Thymus (tissue), 11 donors: ENCODE measurements at regions not wholly inside any gene's neighbourhood (a gene's known extent, or its start where the extent isn't known, plus 50 kb on each side); places are given as distances from the start of the nearest gene placed in this dataset.

Experiments
- DNase-seq, 9 donors: peaks; one replicate each; pipeline ENCODE4 v3.0.0-alpha.2; 2013; ENCODE audit warnings: low spot score in 9 of 9, low read depth in 6 of 9, missing footprints in 1 of 9
- H3K27ac ChIP-seq, 2 donors: one replicate each; pipeline ENCODE4 v1.5.1; 2013; ENCODE audit warnings: control low read depth in 1 of 2, low read depth in 1 of 2, low read length in 1 of 2, mild to moderate bottlenecking in 1 of 2, moderate library complexity in 1 of 2
- H3K27me3 ChIP-seq, 2 donors: one replicate each; pipeline ENCODE4 v1.5.1; 2013; ENCODE audit warnings: low read length in 1 of 2; ENCODE audit not compliant: control insufficient read depth in 2 of 2, insufficient read depth in 1 of 2
- H3K36me3 ChIP-seq, 2 donors: one replicate each; pipeline ENCODE4 v1.5.1; 2013; ENCODE audit warnings: low read length in 1 of 2, mild to moderate bottlenecking in 1 of 2, moderate library complexity in 1 of 2; ENCODE audit not compliant: control insufficient read depth in 2 of 2, insufficient read depth in 2 of 2
- H3K4me1 ChIP-seq, 2 donors: one replicate each; pipeline ENCODE4 v1.5.1; 2013; ENCODE audit warnings: low read length in 2 of 2; ENCODE audit not compliant: control insufficient read depth in 2 of 2, insufficient read depth in 2 of 2
- H3K4me3 ChIP-seq, 2 donors: one replicate each; pipeline ENCODE4 v1.5.1; 2013; ENCODE audit warnings: low read length in 2 of 2, control low read depth in 1 of 2, mild to moderate bottlenecking in 1 of 2
- H3K9me3 ChIP-seq, 2 donors: one replicate each; pipeline ENCODE4 v1.5.1; 2013; ENCODE audit warnings: low read length in 1 of 2, mild to moderate bottlenecking in 1 of 2; ENCODE audit not compliant: control insufficient read depth in 2 of 2, insufficient read depth in 1 of 2
- WGBS: extraction: QIAGEN DNeasy Blood & Tissue Kit; methylation state at CpG from one replicate; pipeline ENCODE4 v1.1.7; 2013; 5-methylcytosine and 5-hydroxymethylcytosine counted together
- donor health status: healthy.

- Histone ChIP-seq H3K27ac (no peak overlapping the region), H3K4me1 (no peaks in the 10 kb centered on the region), H3K4me3 (no peak overlapping the region), H3K36me3 (no peaks in the 10 kb centered on the region), H3K27me3 (no peaks in the 10 kb centered on the region), H3K9me3 (no peaks in the 10 kb centered on the region)
- no peak for DNase-seq
- 94% methylated on average over 6 of the region's 6 CpGs for WGBS
Observed at GRCh38 chr4:181968371-181968770, 274.8 kb upstream of the TENM3 start.

GRCh38 chr4:181969151-181969550 lies 274.1 kb upstream of the TENM3 start:
- Histone ChIP-seq H3K27me3 (no peaks in the 10 kb centered on the region), H3K9me3 (no peaks in the 10 kb centered on the region), H3K4me1 (no peaks in the 10 kb centered on the region), H3K27ac (no peak overlapping the region), H3K36me3 (no peaks in the 10 kb centered on the region), H3K4me3 (no peak overlapping the region)
- WGBS, result 88% methylated on average over 5 of the region's 5 CpGs
- no peak for DNase-seq

- H3K27me3 ChIP-seq, result no peaks in the 10 kb centered on the region
- no peaks in the 10 kb centered on the region for H3K36me3 ChIP-seq
- WGBS, result 65% methylated on average over 4 of the region's 4 CpGs
- DNase-seq, result no peak
- H3K4me1 ChIP-seq, result no peaks in the 10 kb centered on the region
- no peak overlapping the region for H3K4me3 ChIP-seq
- no peaks in the 10 kb centered on the region for H3K9me3 ChIP-seq
- H3K27ac ChIP-seq, result no peak overlapping the region
Observed at GRCh38 chr4:181970366-181970765, 272.8 kb upstream of the TENM3 start.

GRCh38 chr4:181971411-181971810 lies 271.8 kb upstream of the TENM3 start:
- Histone ChIP-seq H3K27me3 (no peaks in the 10 kb centered on the region), H3K9me3 (no peaks in the 10 kb centered on the region), H3K4me3 (no peak overlapping the region), H3K27ac (no peak overlapping the region), H3K36me3 (no peaks in the 10 kb centered on the region), H3K4me1 (no peaks in the 10 kb centered on the region)
- no peak for DNase-seq
- 49% methylated on average over 4 of the region's 4 CpGs for WGBS

- H3K27ac ChIP-seq, result no peak overlapping the region
- no peaks in the 10 kb centered on the region for H3K9me3 ChIP-seq
- 92% methylated on average over 3 of the region's 3 CpGs for WGBS
- no peaks in the 10 kb centered on the region for H3K27me3 ChIP-seq
- H3K4me1 ChIP-seq, result no peaks in the 10 kb centered on the region
- DNase-seq, result no peak
- no peaks in the 10 kb centered on the region for H3K36me3 ChIP-seq
- H3K4me3 ChIP-seq, result no peak overlapping the region
Observed at GRCh38 chr4:181971973-181972372, 271.2 kb upstream of the TENM3 start.

GRCh38 chr4:181976764-181977163 lies 266.4 kb upstream of the TENM3 start:
- WGBS, result 93% methylated on average over 8 of the region's 8 CpGs
- Histone ChIP-seq H3K4me1 (no peaks in the 10 kb centered on the region), H3K27me3 (no peaks in the 10 kb centered on the region), H3K9me3 (no peaks in the 10 kb centered on the region), H3K4me3 (no peak overlapping the region), H3K36me3 (no peaks in the 10 kb centered on the region), H3K27ac (no peak overlapping the region)
- DNase-seq, result no peak

- no peak overlapping the region for H3K4me3 ChIP-seq
- no peaks in the 10 kb centered on the region for H3K9me3 ChIP-seq
- H3K27me3 ChIP-seq, result no peaks in the 10 kb centered on the region
- H3K27ac ChIP-seq, result no peak overlapping the region
- H3K4me1 ChIP-seq, result no peaks in the 10 kb centered on the region
- WGBS, result 86% methylated on average over 2 of the region's 2 CpGs
- no peaks in the 10 kb centered on the region for H3K36me3 ChIP-seq
- no peak for DNase-seq
Observed at GRCh38 chr4:181982437-181982836, 260.8 kb upstream of the TENM3 start.

- no peaks in the 10 kb centered on the region for H3K4me1 ChIP-seq
- H3K27ac ChIP-seq, result no peak overlapping the region
- no peaks in the 10 kb centered on the region for H3K9me3 ChIP-seq
- 91% methylated on average over 6 of the region's 6 CpGs for WGBS
- H3K4me3 ChIP-seq, result no peak overlapping the region
- no peak for DNase-seq
- H3K36me3 ChIP-seq, result no peaks in the 10 kb centered on the region
- no peaks in the 10 kb centered on the region for H3K27me3 ChIP-seq
Observed at GRCh38 chr4:181982856-181983255, 260.3 kb upstream of the TENM3 start.

- Histone ChIP-seq H3K4me1 (no peaks in the 10 kb centered on the region), H3K27ac (no peak overlapping the region), H3K27me3 (no peaks in the 10 kb centered on the region), H3K9me3 (no peaks in the 10 kb centered on the region), H3K36me3 (no peaks in the 10 kb centered on the region), H3K4me3 (no peak overlapping the region)
- no peak for DNase-seq
- WGBS, result 93% methylated on average over 4 of the region's 4 CpGs
Observed at GRCh38 chr4:181987392-181987791, 255.8 kb upstream of the TENM3 start.

GRCh38 chr4:181989071-181989470 lies 254.1 kb upstream of the TENM3 start:
- Histone ChIP-seq H3K9me3 (no peaks in the 10 kb centered on the region), H3K27me3 (no peaks in the 10 kb centered on the region), H3K27ac (no peak overlapping the region), H3K36me3 (no peaks in the 10 kb centered on the region), H3K4me3 (no peak overlapping the region), H3K4me1 (no peaks in the 10 kb centered on the region)
- DNase-seq, result no peak
- WGBS, result 62% methylated on average over 3 of the region's 3 CpGs
